SK-N-SH treated with all-trans-retinoic acid at 6 μM for 48 hours (cell line): ENCODE measurements at regions not wholly inside any gene's neighbourhood (a gene's known extent, or its start where the extent isn't known, plus 50 kb on each side); places are given as distances from the start of the nearest gene placed in this dataset.

Source experiments
- ATAC-seq: fragments of 200-7000 bp; cut with Tn5 transposase; 3 replicates; pipeline ENCODE4 v1.9.1; 2020; ENCODE audit warnings: mild to moderate bottlenecking, moderate library complexity
- ARNTL ChIP-seq: fragments of 450-650 bp; formaldehyde crosslinking; IDR thresholded peaks from 2 replicates; pipeline ENCODE4 v1.5.0; 2020; ENCODE audit warnings: low read depth, mild to moderate bottlenecking, moderate library complexity, borderline replicate concordance
- BACH2 ChIP-seq: fragments of 250-450 bp; sonication (Bioruptor Pico); IDR thresholded peaks from 2 replicates; pipeline ENCODE4 v1.9.0; 2021; ENCODE audit warnings: mild to moderate bottlenecking, borderline replicate concordance
- CREB5 ChIP-seq: fragments of 250-450 bp; sonication (Bioruptor Pico); IDR thresholded peaks from 2 replicates; pipeline ENCODE4 v1.5.1; 2020; ENCODE audit warnings: low read depth, mild to moderate bottlenecking, moderate library complexity
- CSDC2 ChIP-seq: fragments of 250-450 bp; sonication (Bioruptor Pico); IDR thresholded peaks from 2 replicates; pipeline ENCODE4 v1.5.0; 2020; ENCODE audit warnings: mild to moderate bottlenecking, moderate library complexity
- CSRNP3 ChIP-seq: fragments of 250-450 bp; sonication (Bioruptor Pico); IDR thresholded peaks from 2 replicates; pipeline ENCODE4 v1.5.1; 2021; ENCODE audit warnings: mild to moderate bottlenecking, moderate library complexity
- ESRRG ChIP-seq: fragments of 250-450 bp; sonication (Bioruptor Pico); IDR thresholded peaks from 2 replicates; pipeline ENCODE4 v1.6.1; 2021; ENCODE audit warnings: mild to moderate bottlenecking
- GLIS3 ChIP-seq: fragments of 250-450 bp; sonication (Bioruptor Pico); IDR thresholded peaks from 2 replicates; pipeline ENCODE4 v1.5.0; 2020; ENCODE audit warnings: mild to moderate bottlenecking, moderate library complexity
- ISL1 ChIP-seq: fragments of 250-450 bp; sonication (Bioruptor Pico); IDR thresholded peaks from 2 replicates; pipeline ENCODE4 v2.1.2; 2022; ENCODE audit warnings: mild to moderate bottlenecking, moderate library complexity
- OSR1 ChIP-seq: fragments of 250-450 bp; sonication (Bioruptor Pico); IDR thresholded peaks from 2 replicates; pipeline ENCODE4 v1.8.0; 2022; ENCODE audit warnings: moderate library complexity, mild to moderate bottlenecking, inconsistent platforms
- PATZ1 ChIP-seq: fragments of 250-450 bp; sonication (Bioruptor Pico); IDR thresholded peaks from 2 replicates; pipeline ENCODE4 v1.8.0; 2020; ENCODE audit warnings: mild to moderate bottlenecking, moderate library complexity, borderline replicate concordance
- PPARA ChIP-seq: fragments of 250-450 bp; sonication (Bioruptor Pico); IDR thresholded peaks from 2 replicates; pipeline ENCODE4 v1.5.0; 2020; ENCODE audit warnings: mild to moderate bottlenecking, borderline replicate concordance
- RARB ChIP-seq: fragments of 250-450 bp; sonication (Bioruptor Pico); IDR thresholded peaks from 2 replicates; pipeline ENCODE4 v1.8.0; 2021; ENCODE audit warnings: mild to moderate bottlenecking, moderate library complexity
- SNAI2 ChIP-seq: fragments of 250-450 bp; sonication (Bioruptor Pico); IDR thresholded peaks from 2 replicates; pipeline ENCODE4 v1.5.0; 2020; ENCODE audit warnings: mild to moderate bottlenecking, moderate library complexity
- TSHZ2 ChIP-seq: fragments of 250-450 bp; sonication (Bioruptor Pico); IDR thresholded peaks from 2 replicates; pipeline ENCODE4 v1.5.0; 2020; ENCODE audit warnings: mild to moderate bottlenecking, moderate library complexity
- ZC3H10 ChIP-seq: fragments of 250-450 bp; sonication (Bioruptor Pico); IDR thresholded peaks from 2 replicates; pipeline ENCODE4 v1.5.1; 2021; ENCODE audit warnings: mild to moderate bottlenecking, moderate library complexity
- ZFP3 ChIP-seq: fragments of 250-450 bp; sonication (Bioruptor Pico); IDR thresholded peaks from 2 replicates; pipeline ENCODE4 v1.5.0; 2020; ENCODE audit warnings: mild to moderate bottlenecking, moderate library complexity
- ZFP30 ChIP-seq: fragments of 450-650 bp; formaldehyde crosslinking; IDR thresholded peaks from 2 replicates; pipeline ENCODE4 v1.5.0; 2022; ENCODE audit warnings: mild to moderate bottlenecking, moderate library complexity
- ZNF565 ChIP-seq: fragments of 450-650 bp; formaldehyde crosslinking; conservative IDR thresholded peaks from 2 replicates; pipeline ENCODE4 v1.5.0; 2020; ENCODE audit warnings: low read depth, mild to moderate bottlenecking, moderate library complexity
- ZNF70 ChIP-seq: fragments of 450-650 bp; formaldehyde crosslinking; IDR thresholded peaks from 2 replicates; pipeline ENCODE4 v1.5.0; 2020; ENCODE audit warnings: mild to moderate bottlenecking, moderate library complexity
- ZNF8 ChIP-seq: fragments of 450-650 bp; formaldehyde crosslinking; IDR thresholded peaks from 2 replicates; pipeline ENCODE4 v1.5.0; 2020; ENCODE audit warnings: mild to moderate bottlenecking, moderate library complexity

GRCh38 chr1:43067233-43067745 lies 104.8 kb downstream of the EBNA1BP2 start:
- TF ChIP-seq CSRNP3, result no peak
- no peak for TF ChIP-seq RARB (CRISPR knock-in tag)
- no peak for TF ChIP-seq ZFP30 (CRISPR knock-in tag)
- no peak for TF ChIP-seq ZFP3 (CRISPR knock-in tag)
- no peak for ATAC-seq

- no peak for ATAC-seq
- TF ChIP-seq CREB5 (CRISPR knock-in tag) (no peak), CSRNP3 (no peak), SNAI2 (no peak), BACH2 (CRISPR knock-in tag) (no peak), PPARA (CRISPR knock-in tag) (no peak)
- TF ChIP-seq, all 23 proteins: peak for 0
These were observed 105.5 kb downstream of the EBNA1BP2 start for GRCh38 chr1:43066578-43066977.

GRCh38 chr1:43065616-43066399 lies 106.3 kb downstream of the EBNA1BP2 start:
- TF ChIP-seq GLIS3 (no peak), CSDC2 (CRISPR knock-in tag) (no peak), ISL1 (CRISPR knock-in tag) (no peak)
- ATAC-seq, result no peak

GRCh38 chr1:43065191-43065590 lies 106.5 kb upstream of the SLC2A1 start:
- TF ChIP-seq ESRRG (CRISPR knock-in tag), result no peak
- TF ChIP-seq GLIS3, result no peak
- no peak for TF ChIP-seq ZC3H10 (CRISPR knock-in tag)
- TF ChIP-seq PATZ1, result no peak
- no peak for ATAC-seq

- no peak for ATAC-seq
- no peak for TF ChIP-seq ZC3H10 (CRISPR knock-in tag)
- no peak for TF ChIP-seq ZNF70 (CRISPR knock-in tag)
- TF ChIP-seq TSHZ2 (CRISPR knock-in tag), result no peak
- no peak for TF ChIP-seq BACH2 (CRISPR knock-in tag)
- no peak for TF ChIP-seq ARNTL
- TF ChIP-seq OSR1, result no peak
- TF ChIP-seq PPARA (CRISPR knock-in tag), result no peak
- no peak for TF ChIP-seq ISL1 (CRISPR knock-in tag)
- TF ChIP-seq ZFP30 (CRISPR knock-in tag), result no peak
- TF ChIP-seq ZFP3 (CRISPR knock-in tag), result no peak
- TF ChIP-seq ZNF565 (CRISPR knock-in tag), result no peak
- TF ChIP-seq GLIS3, result no peak
- TF ChIP-seq ZNF8 (CRISPR knock-in tag), result no peak
- no peak for TF ChIP-seq CREB5 (CRISPR knock-in tag)
- no peak for TF ChIP-seq CSRNP3
These were observed 104.9 kb upstream of the SLC2A1 start for GRCh38 chr1:43063394-43064219.
